WTC11 (cell line): ENCODE measurements at regions not wholly inside any gene's neighbourhood (a gene's known extent, or its start where the extent isn't known, plus 50 kb on each side); places are given as distances from the start of the nearest gene placed in this dataset.

ENCODE experiments used
- ATF6 ChIP-seq: sonication (generic); formaldehyde crosslinking; IDR thresholded peaks from 2 replicates; pipeline ENCODE4 v1.8.1; 2023; ENCODE audit warnings: mild to moderate bottlenecking, missing genetic modification reagents
- CTCF ChIP-seq: fragments of 200-600 bp; IDR thresholded peaks from 2 replicates; pipeline ENCODE4 v1.8.0; 2022; ENCODE audit warnings: antibody characterized with exemption
- ELF4 ChIP-seq: sonication (generic); formaldehyde crosslinking; IDR thresholded peaks from 2 replicates; pipeline ENCODE4 v1.8.1; 2022; ENCODE audit warnings: low read depth, mild to moderate bottlenecking, moderate library complexity, missing genetic modification reagents
- FOXJ3 ChIP-seq: sonication (generic); formaldehyde crosslinking; IDR thresholded peaks from 2 replicates; pipeline ENCODE4 v1.9.0; 2021; ENCODE audit warnings: missing genetic modification reagents, mild to moderate bottlenecking, borderline replicate concordance
- MAX ChIP-seq: sonication (generic); formaldehyde crosslinking; IDR thresholded peaks from 2 replicates; pipeline ENCODE4 v1.8.0; 2022; ENCODE audit warnings: mild to moderate bottlenecking, missing genetic modification reagents
- PREB ChIP-seq: sonication (generic); formaldehyde crosslinking; IDR thresholded peaks from 2 replicates; pipeline ENCODE4 v1.8.1; 2022; ENCODE audit warnings: mild to moderate bottlenecking, missing genetic modification reagents, moderate library complexity, borderline replicate concordance
- TEAD4 ChIP-seq: sonication (generic); formaldehyde crosslinking; IDR thresholded peaks from 2 replicates; pipeline ENCODE4 v1.8.0; 2022; ENCODE audit warnings: mild to moderate bottlenecking, missing genetic modification reagents
- ZNF121 ChIP-seq: sonication (generic); formaldehyde crosslinking; IDR thresholded peaks from 2 replicates; pipeline ENCODE4 v1.8.0; 2023; ENCODE audit warnings: missing genetic modification reagents
- ZNF512 ChIP-seq: sonication (generic); formaldehyde crosslinking; IDR thresholded peaks from 2 replicates; pipeline ENCODE4 v1.8.1; 2022; ENCODE audit warnings: missing genetic modification reagents, borderline replicate concordance

GRCh38 chr6:47924001-47924400 is 142.2 kb downstream of the OPN5 start:
- TF ChIP-seq CTCF: no peak
- no peak for TF ChIP-seq FOXJ3 (CRISPR knock-in tag)
- TF ChIP-seq ZNF121: no peak
- TF ChIP-seq PREB (CRISPR knock-in tag): no peak
- no peak for TF ChIP-seq ZNF512 (CRISPR knock-in tag)
- no peak for TF ChIP-seq TEAD4 (CRISPR knock-in tag)
- no peak for TF ChIP-seq ATF6 (CRISPR knock-in tag)
- no peak for TF ChIP-seq MAX (CRISPR knock-in tag)
- no peak for TF ChIP-seq ELF4 (CRISPR knock-in tag)
